ENCODE measurements at regions not wholly inside any gene's neighbourhood (a gene's known extent, or its start where the extent isn't known, plus 50 kb on each side); places are given as distances from the start of the nearest gene placed in this dataset.

DNA sequence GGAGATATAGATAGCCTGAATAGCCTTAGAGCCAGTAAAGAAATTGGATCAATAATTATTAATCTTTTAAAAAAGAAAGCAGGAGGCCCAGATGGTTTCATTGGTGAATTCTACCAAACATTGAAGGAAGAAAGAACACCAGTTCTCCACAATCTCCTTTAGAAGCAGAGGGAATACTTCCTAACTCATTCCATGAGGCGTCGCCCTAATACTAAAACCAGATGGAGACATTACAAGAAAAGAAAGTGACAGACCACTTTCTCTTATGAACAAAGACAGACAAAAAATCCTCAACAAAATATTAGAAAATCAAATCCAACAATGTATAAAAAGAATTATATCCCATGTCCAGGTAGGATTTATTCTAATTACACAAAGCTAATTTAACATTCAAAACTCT is 362.6 kb downstream of the BCAT1 start:
- TF ChIP-seq, protein P1, sequence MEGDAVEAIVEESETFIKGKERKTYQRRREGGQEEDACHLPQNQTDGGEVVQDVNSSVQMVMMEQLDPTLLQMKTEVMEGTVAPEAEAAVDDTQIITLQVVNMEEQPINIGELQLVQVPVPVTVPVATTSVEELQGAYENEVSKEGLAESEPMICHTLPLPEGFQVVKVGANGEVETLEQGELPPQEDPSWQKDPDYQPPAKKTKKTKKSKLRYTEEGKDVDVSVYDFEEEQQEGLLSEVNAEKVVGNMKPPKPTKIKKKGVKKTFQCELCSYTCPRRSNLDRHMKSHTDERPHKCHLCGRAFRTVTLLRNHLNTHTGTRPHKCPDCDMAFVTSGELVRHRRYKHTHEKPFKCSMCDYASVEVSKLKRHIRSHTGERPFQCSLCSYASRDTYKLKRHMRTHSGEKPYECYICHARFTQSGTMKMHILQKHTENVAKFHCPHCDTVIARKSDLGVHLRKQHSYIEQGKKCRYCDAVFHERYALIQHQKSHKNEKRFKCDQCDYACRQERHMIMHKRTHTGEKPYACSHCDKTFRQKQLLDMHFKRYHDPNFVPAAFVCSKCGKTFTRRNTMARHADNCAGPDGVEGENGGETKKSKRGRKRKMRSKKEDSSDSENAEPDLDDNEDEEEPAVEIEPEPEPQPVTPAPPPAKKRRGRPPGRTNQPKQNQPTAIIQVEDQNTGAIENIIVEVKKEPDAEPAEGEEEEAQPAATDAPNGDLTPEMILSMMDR (IDR thresholded peaks at IDR 0.05; ENCODE audit: low read length) = no peak
- TF ChIP-seq EZH2 (IDR thresholded peaks at IDR 0.05; ENCODE audit: borderline replicate concordance, low read length) = no peak
